ENCODE measurements at regions not wholly inside any gene's neighbourhood (a gene's known extent, or its start where the extent isn't known, plus 50 kb on each side); places are given as distances from the start of the nearest gene placed in this dataset.

GRCh38 chrX:69415698-69416097, 88.4 kb upstream of the NALF2 start:
- ChIA-PET CTCF (no interaction called here), POLR2A (no interaction called here)
- no peak overlapping the region for H3K4me3 ChIP-seq (ENCODE audit: low read depth, low read length)
- no peak for TF ChIP-seq CTCF (IDR thresholded peaks at IDR 0.05; ENCODE audit: insufficient read depth, low read length, missing control alignments)
- DNase-seq (ENCODE audit: low read depth, low spot score): no peak

DNA sequence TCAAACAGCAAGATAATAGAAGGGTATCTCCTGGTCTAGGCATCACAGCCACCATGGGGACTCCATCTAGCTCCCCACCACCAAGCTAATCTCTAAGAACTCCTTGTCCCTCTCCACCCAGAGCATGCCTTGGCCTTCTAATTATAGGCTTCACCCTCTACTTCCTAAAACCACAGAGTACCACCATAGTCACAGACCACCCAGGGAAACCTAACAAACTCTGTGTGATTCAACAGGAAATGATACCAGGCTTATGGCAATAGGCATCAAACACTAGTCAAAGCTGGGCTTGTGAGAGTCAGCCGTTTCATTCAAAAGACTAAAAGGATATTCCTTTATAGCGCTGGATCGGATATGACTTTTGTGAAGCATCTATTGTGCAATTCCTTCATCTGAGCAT, 91.5 kb upstream of the NALF2 start:
- no peak for DNase-seq (ENCODE audit: low read depth, low spot score)
- no peak for TF ChIP-seq CTCF (IDR thresholded peaks at IDR 0.05; ENCODE audit: insufficient read depth, low read length, missing control alignments)
- no peak overlapping the region for H3K4me3 ChIP-seq (ENCODE audit: low read depth, low read length)
- CTCF ChIA-PET: no interaction called here
- POLR2A ChIA-PET: no interaction called here

GRCh38 chrX:69398881-69399280, 105.2 kb upstream of the NALF2 start:
- H3K4me3 ChIP-seq (ENCODE audit: low read depth, low read length): no peak overlapping the region
- TF ChIP-seq CTCF (IDR thresholded peaks at IDR 0.05; ENCODE audit: insufficient read depth, low read length, missing control alignments): no peak
- CTCF ChIA-PET: no interaction called here
- no peak for DNase-seq (ENCODE audit: low read depth, low spot score)
- POLR2A ChIA-PET: no interaction called here

DNA sequence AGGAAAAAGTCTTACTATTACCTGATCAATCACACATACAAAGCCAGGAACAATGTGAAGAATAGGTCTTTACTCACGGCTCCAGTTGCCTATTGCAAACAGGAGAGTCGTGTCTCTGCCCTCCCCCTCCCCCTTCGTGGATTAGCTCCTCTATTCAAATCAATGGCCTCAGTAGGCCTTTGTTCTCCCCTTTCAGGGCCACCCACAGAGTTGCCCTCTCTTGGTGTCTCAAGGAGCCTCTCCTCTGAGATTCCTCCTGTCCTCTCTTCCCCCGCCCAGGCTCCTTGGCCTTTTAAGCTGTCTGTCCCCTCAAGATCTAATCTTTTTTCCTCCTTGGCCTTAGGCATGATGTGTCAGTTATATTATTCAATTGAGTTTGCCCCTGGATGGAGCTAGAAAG, 107.2 kb upstream of the NALF2 start:
- ChIA-PET CTCF (no interaction called here), POLR2A (no interaction called here)
- H3K4me3 ChIP-seq (ENCODE audit: low read depth, low read length): no peak overlapping the region
- DNase-seq (ENCODE audit: low read depth, low spot score): no peak
- TF ChIP-seq CTCF (IDR thresholded peaks at IDR 0.05; ENCODE audit: insufficient read depth, low read length, missing control alignments): no peak

GRCh38 chrX:69395306-69395705, 108.8 kb upstream of the NALF2 start:
- no peak overlapping the region for H3K4me3 ChIP-seq (ENCODE audit: low read depth, low read length)
- POLR2A ChIA-PET: no interaction called here
- no peak for DNase-seq (ENCODE audit: low read depth, low spot score)
- CTCF ChIA-PET: interaction anchor here (0.5 to 0.8 kb wide), 2 partner anchors 9 to 575 kb away, joined by 3 to 4 read pairs; no protein-coding TSS in a partner anchor
- TF ChIP-seq CTCF (IDR thresholded peaks at IDR 0.05; ENCODE audit: insufficient read depth, low read length, missing control alignments): no peak

DNA sequence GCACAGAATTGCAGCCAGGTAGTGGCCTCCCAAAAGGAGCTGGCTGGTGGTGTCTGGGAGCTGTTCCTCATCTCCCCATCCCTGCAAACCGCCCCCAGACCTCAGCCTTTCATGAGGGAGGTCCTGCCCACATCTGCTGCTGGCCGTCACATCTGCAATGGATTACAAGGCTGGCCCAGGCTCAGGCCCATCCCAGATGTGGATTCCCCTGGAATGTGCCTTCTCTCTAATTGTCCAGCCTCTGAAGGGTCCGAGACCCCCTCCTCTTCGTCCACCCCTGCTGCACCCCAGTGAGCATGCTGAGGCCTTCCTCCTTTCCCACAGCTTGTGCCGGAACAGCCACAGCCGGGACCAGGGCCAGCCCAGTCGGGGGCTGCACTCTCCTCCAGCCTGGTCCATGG, 115.0 kb upstream of the NALF2 start:
- ChIA-PET POLR2A (no interaction called here), CTCF (interaction anchor here (1.8 to 6.6 kb wide), 3 partner anchors 295 to 566 kb away, joined by 4 to 64 read pairs (median 51); partner anchors contain the start of gene EFNB1)
- TF ChIP-seq CTCF (IDR thresholded peaks at IDR 0.05; ENCODE audit: insufficient read depth, low read length, missing control alignments): no peak
- no peak for DNase-seq (ENCODE audit: low read depth, low spot score)
- H3K4me3 ChIP-seq (ENCODE audit: low read depth, low read length): no peak overlapping the region
